Adrenal gland (tissue), 9 donors: ENCODE measurements at regions not wholly inside any gene's neighbourhood (a gene's known extent, or its start where the extent isn't known, plus 50 kb on each side); places are given as distances from the start of the nearest gene placed in this dataset.
A peak's percentile ranks its signal among the peaks of the same experiment; 100 is the strongest.

ENCODE experiments used
- DNase-seq, 7 donors: peaks; one replicate each; pipeline ENCODE4 v3.0.0-alpha.2; 2019 to 2020
- H3K27ac ChIP-seq, 5 donors: fragments of 200-600 bp; sonication (generic) in 4 of 5; 1 replicate in 3 of 5; 2 replicates in 2 of 5; pipeline versions ENCODE4 v1.5.1 to v1.8.0; 2016 to 2020; ENCODE audit warnings: mild to moderate bottlenecking in 1 of 5
- H3K27me3 ChIP-seq: fragments of 200-600 bp; 2 replicates; pipeline ENCODE4 v1.8.0; 2021
- H3K36me3 ChIP-seq, 2 donors: fragments of 200-600 bp; replicated peaks in 1 of 2; 1 replicate in 1 of 2; 2 replicates in 1 of 2; pipeline versions ENCODE4 v1.5.1 to v1.8.0; 2018 to 2022
- H3K4me1 ChIP-seq, 2 donors: fragments of 200-600 bp; replicated peaks in 1 of 2; 1 replicate in 1 of 2; 2 replicates in 1 of 2; pipeline versions ENCODE4 v1.5.1 to v1.8.0; 2018 to 2021
- H3K4me3 ChIP-seq, 4 donors: fragments of 200-600 bp; sonication (generic) in 3 of 4; one replicate each; pipeline ENCODE4 v1.5.1; 2016 to 2018
- H3K9me3 ChIP-seq, 3 donors: fragments of 200-600 bp; sonication (generic) in 1 of 3; replicated peaks in 1 of 3; 1 replicate in 2 of 3; 2 replicates in 1 of 3; pipeline versions ENCODE4 v1.5.1 to v1.8.0; 2016 to 2021
- POLR2A ChIP-seq, 2 donors: fragments of 450-650 bp; IDR thresholded peaks; one replicate each; pipeline ENCODE4 v1.6.1; 2017; ENCODE audit warnings: antibody characterized with exemption in 2 of 2, mild to moderate bottlenecking in 2 of 2, moderate library complexity in 1 of 2
- WGBS, 4 donors: extraction: QIAGEN DNeasy Blood & Tissue Kit in 2 of 4; methylation state at CpG; one replicate each; pipeline versions ENCODE4 v1.1.5 to v1.1.7; 2013 to 2017; 5-methylcytosine and 5-hydroxymethylcytosine counted together
- intact Hi-C, 2 donors: fragments of 100-400 bp; cut with DNase I; formaldehyde crosslinking; loops; one replicate each; pipeline versions ENCODE4 v1.14.1 to v1.15.0; 2022 to 2023
- TF ChIP-seq, protein P1 (sequence below), 6 experiments: fragments of 450-650 bp in 4 of 6; fragments of 200-600 bp in 2 of 6; sonication (generic) in 1 of 6; IDR thresholded peaks; 1 replicate in 5 of 6; 2 replicates in 1 of 6; pipeline versions ENCODE4 v1.5.1 to v1.8.0; 2016 to 2021; ENCODE audit warnings: antibody characterized with exemption in 6 of 6, mild to moderate bottlenecking in 2 of 6, moderate library complexity in 1 of 6
- donor health status: healthy with polysubstance abuse.
- donor health status: Bipolar disorder and iron deficiency.
- donor health status: DM: yes; HTN: yes; CAD: no.
- donor health status: DM: no; HTN: no; CAD: no.
- donor health status: DM: no; HTN: no; CAD: no.

DNA sequence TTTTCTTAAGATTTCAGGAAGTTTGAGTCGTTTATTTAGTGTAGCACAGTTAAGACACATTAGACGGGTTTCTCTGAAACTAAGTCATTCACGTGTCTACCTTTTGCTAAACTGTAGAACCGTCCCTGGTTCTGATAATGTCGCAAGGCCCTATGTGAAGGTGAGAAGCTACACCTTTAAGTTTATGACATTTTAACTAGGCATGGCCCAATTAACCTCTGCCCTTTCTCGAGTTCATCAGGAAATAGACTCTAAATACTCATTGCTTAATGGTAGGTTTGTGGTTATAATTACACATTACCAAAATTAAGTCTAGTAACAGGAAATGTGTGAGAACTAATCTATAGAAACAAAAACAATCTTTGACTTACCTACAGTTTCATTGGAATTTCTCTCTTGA is 126.6 kb upstream of the FZD8 start:
- WGBS, 4 donors, result 43 to 64% (median 58%) methylated on average over 6 of the region's 6 CpGs
- DNase-seq, result no peak
- Histone ChIP-seq H3K27me3 (no peaks in the 10 kb centered on the region), H3K9me3 (no peaks in the 10 kb centered on the region), H3K4me1 (no peaks in the 10 kb centered on the region), H3K4me3 (no peak overlapping the region), H3K27ac (no peak overlapping the region), H3K36me3 (no peaks in the 10 kb centered on the region)
- TF ChIP-seq POLR2A (IDR thresholded peaks at IDR 0.05), result no peak
- TF ChIP-seq, protein P1, sequence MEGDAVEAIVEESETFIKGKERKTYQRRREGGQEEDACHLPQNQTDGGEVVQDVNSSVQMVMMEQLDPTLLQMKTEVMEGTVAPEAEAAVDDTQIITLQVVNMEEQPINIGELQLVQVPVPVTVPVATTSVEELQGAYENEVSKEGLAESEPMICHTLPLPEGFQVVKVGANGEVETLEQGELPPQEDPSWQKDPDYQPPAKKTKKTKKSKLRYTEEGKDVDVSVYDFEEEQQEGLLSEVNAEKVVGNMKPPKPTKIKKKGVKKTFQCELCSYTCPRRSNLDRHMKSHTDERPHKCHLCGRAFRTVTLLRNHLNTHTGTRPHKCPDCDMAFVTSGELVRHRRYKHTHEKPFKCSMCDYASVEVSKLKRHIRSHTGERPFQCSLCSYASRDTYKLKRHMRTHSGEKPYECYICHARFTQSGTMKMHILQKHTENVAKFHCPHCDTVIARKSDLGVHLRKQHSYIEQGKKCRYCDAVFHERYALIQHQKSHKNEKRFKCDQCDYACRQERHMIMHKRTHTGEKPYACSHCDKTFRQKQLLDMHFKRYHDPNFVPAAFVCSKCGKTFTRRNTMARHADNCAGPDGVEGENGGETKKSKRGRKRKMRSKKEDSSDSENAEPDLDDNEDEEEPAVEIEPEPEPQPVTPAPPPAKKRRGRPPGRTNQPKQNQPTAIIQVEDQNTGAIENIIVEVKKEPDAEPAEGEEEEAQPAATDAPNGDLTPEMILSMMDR (IDR thresholded peaks at IDR 0.05), result no peak
- intact Hi-C loops, result no loop called here

DNA sequence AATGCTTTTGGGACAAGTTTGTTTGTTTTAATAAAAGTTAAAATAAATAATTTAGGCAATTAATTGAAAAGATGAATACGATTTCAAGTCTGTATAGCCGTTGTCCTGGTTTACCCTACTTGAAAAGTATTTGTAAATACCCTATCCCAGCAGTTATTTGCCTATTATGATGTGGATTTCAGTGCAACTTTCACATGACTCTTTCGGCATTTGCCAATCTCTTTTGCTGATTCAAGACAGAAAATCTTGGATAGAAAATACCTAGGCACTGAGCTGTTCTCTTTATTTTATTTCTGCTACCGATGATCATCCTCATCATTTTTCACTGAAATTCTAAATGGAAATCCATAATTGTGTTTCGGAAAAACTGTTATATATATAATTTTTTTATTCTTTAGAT is 125.9 kb upstream of the FZD8 start:
- H3K27ac ChIP-seq, result no peak overlapping the region
- no peaks in the 10 kb centered on the region for H3K4me1 ChIP-seq
- H3K36me3 ChIP-seq, result no peaks in the 10 kb centered on the region
- no peaks in the 10 kb centered on the region for H3K9me3 ChIP-seq
- TF ChIP-seq, protein P1 (IDR thresholded peaks at IDR 0.05), result no peak
- TF ChIP-seq POLR2A (IDR thresholded peaks at IDR 0.05), result no peak
- no peaks in the 10 kb centered on the region for H3K27me3 ChIP-seq
- intact Hi-C loops, result no loop called here
- DNase-seq, result no peak
- no peak overlapping the region for H3K4me3 ChIP-seq
- 67 to 76% (median 72%) methylated on average over 5 of the region's 5 CpGs for WGBS, 4 donors

DNA sequence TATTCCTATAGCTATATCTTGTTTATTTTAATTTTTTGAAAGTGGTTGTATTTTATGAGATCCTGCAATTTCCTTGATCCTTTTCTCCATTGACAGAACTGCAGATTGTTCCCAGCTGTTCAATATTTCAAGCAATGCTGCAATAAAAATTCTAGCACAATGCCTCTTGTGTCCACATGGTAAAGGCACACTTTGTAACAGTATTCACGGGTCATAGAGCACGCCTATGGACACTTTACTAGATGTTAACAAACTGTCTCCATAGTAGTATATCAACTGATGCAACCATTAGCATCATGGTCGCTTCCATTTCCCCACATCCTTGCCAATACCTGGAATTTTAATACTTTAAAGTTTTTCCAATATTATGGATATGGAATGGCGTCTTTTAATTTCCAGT is 123.9 kb upstream of the FZD8 start:
- H3K4me1 ChIP-seq, result no peaks in the 10 kb centered on the region
- WGBS, 4 donors, result 78 to 93% (median 83%) methylated on average over 4 of the region's 4 CpGs
- H3K4me3 ChIP-seq, result no peak overlapping the region
- H3K27ac ChIP-seq, result no peak overlapping the region
- no peak for TF ChIP-seq POLR2A (IDR thresholded peaks at IDR 0.05)
- TF ChIP-seq, protein P1 (IDR thresholded peaks at IDR 0.05), result no peak
- intact Hi-C loops, result no loop called here
- no peaks in the 10 kb centered on the region for H3K9me3 ChIP-seq
- DNase-seq, result no peak
- H3K27me3 ChIP-seq, result no peaks in the 10 kb centered on the region
- H3K36me3 ChIP-seq, result no peaks in the 10 kb centered on the region

DNA sequence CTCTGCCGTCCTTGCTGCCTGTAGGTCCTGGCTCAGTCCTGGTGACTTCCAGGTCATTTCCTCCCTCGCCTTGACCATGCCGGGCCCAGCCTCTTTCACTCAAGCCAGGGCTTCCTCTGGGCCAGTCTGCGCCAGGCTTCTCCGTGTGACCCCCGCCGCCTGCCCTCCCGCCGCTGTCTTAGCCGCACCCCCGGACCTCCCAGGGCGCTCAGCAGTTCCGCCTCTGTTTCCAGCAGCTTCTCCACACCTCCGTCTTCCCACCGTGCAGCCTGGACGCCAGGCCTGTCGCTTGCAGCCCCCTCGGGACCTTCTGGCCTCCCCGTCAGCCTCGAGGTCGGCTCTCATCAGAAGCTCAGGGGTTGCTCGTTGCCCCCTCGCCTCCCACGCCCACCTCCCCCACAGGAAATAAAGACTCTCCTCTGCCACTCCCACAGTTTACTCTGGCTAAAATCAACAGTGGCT is 123.0 kb upstream of the FZD8 start:
- H3K4me1 ChIP-seq, result no peaks in the 10 kb centered on the region
- no peaks in the 10 kb centered on the region for H3K27me3 ChIP-seq
- H3K4me3 ChIP-seq, result no peak overlapping the region
- intact Hi-C loops, result no loop called here
- 18 to 27% (median 25%) methylated on average over 16 to 24 of the region's 24 CpGs for WGBS, 4 donors
- no peaks in the 10 kb centered on the region for H3K36me3 ChIP-seq
- no peak overlapping the region for H3K27ac ChIP-seq
- no peaks in the 10 kb centered on the region for H3K9me3 ChIP-seq
- TF ChIP-seq, protein P1 (IDR thresholded peaks at IDR 0.05), result no peak
- no peak for TF ChIP-seq POLR2A (IDR thresholded peaks at IDR 0.05)
- peak in 6 of 7 donors; percentile 9 to 50 (median 20) for DNase-seq
